ENCODE measurements at regions not wholly inside any gene's neighbourhood (a gene's known extent, or its start where the extent isn't known, plus 50 kb on each side); places are given as distances from the start of the nearest gene placed in this dataset.
"Not testable (repeated sequence)": the region's sequence is repeated elsewhere in the genome, so short reads cannot be mapped to it uniquely, and the experiment has no call there.

DNA sequence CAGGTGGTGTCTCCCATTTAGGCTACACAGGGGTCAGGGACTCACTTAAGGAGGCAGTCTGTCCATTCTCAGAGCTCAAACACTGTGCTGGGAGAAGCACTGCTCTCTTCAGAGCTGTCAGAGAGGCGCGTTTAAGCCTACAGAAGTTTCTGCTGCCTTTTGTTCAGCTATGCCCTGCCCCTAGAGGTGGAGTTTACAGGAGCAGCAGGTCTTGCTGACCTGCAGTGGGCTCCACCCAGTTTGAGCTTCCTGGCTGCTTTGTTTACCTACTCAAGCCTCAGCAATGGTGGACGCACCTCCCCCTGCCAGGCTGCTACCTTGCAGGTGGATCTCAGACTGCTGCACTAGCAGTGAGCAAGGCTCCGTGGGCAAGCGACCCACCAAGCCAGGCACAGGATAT lies 260.1 kb downstream of the MEF2C start:
- H3K36me3 ChIP-seq (ENCODE audit: control insufficient read depth in 2 of 4, insufficient read depth in 4 of 4, low read length in 3 of 4); FAIRE-seq; H3K79me2 ChIP-seq (ENCODE audit: control insufficient read depth in 1 of 2, insufficient read depth in 2 of 2, low read length in 2 of 2); H3K9ac ChIP-seq (replicated peaks in 1 of 4; ENCODE audit: extremely low read depth in 1 of 4, low read depth in 3 of 4, low read length in 3 of 4); POLR2A ChIA-PET (ENCODE audit: partially characterized antibody); H3K4me3 ChIP-seq (ENCODE audit: extremely low read depth in 1 of 4, insufficient read depth in 2 of 4, low read depth in 3 of 4, low read length in 4 of 4); H2BK120ac ChIP-seq (replicated peaks; ENCODE audit: low read depth, low read length); H2AFZ ChIP-seq (ENCODE audit: low read length); H2BK15ac ChIP-seq (ENCODE audit: low read length); H3K56ac ChIP-seq (replicated peaks; ENCODE audit: insufficient read length, low read depth, low read length); H3K4me2 ChIP-seq (ENCODE audit: insufficient read depth in 1 of 2, low read depth in 2 of 2, low read length in 2 of 2); H2AK5ac ChIP-seq (ENCODE audit: low read depth, low read length); DNase-seq (ENCODE audit: low read depth in 1 of 2, low spot score in 2 of 2); H3K27ac ChIP-seq (ENCODE audit: low read depth, low read length); H4K8ac ChIP-seq (ENCODE audit: extremely low read depth, insufficient read depth, low read length); H4K5ac ChIP-seq (ENCODE audit: insufficient read length, low read depth, low read length); H3K79me1 ChIP-seq (ENCODE audit: low read depth, low read length); H3K23ac ChIP-seq (ENCODE audit: insufficient read length); H2BK5ac ChIP-seq (ENCODE audit: low read depth, low read length); H3K23me2 ChIP-seq (ENCODE audit: low read depth, low read length); H3K14ac ChIP-seq (ENCODE audit: insufficient read length); H3K18ac ChIP-seq (ENCODE audit: extremely low read depth, low read length); H4K91ac ChIP-seq (replicated peaks; ENCODE audit: insufficient read length, low read length); H3K27me3 ChIP-seq (replicated peaks in 1 of 4; ENCODE audit: control insufficient read depth in 3 of 4, extremely low read depth in 1 of 4, insufficient read depth in 3 of 4, low read length in 3 of 4); H3K4ac ChIP-seq (replicated peaks; ENCODE audit: insufficient read length, low read depth, low read length); H2BK12ac ChIP-seq (ENCODE audit: low read depth, low read length); H2BK20ac ChIP-seq (ENCODE audit: low read length); H3K4me1 ChIP-seq (replicated peaks in 1 of 4; ENCODE audit: control insufficient read depth in 3 of 4, insufficient read depth in 4 of 4, low read length in 3 of 4); H4K20me1 ChIP-seq (replicated peaks in 1 of 2; ENCODE audit: control insufficient read depth in 1 of 2, insufficient read depth in 2 of 2, low read length in 2 of 2): not testable (repeated sequence)
- peaks cover 9 to 13% of the 10 kb centered on the region in 2 experiments for H3K9me3 ChIP-seq (ENCODE audit: insufficient read depth in 2 of 2, low read depth in 1 of 2, low read length in 1 of 2)
- CTCF ChIA-PET (ENCODE audit: partially characterized antibody): interaction anchor here (1.1 to 2.1 kb wide), 3 partner anchors 20 to 38 kb away, joined by 3 to 5 read pairs (median 3); no protein-coding TSS in a partner anchor
- 88% methylated on average over 5 of the region's 5 CpGs; no CpG with 5 or more reads in 1 of the 2 experiments for WGBS, 2 experiments (ENCODE audit: extremely low coverage in 1 of 2, insufficient coverage in 1 of 2, insufficient read length in 1 of 2, insufficient replicate concordance in 2 of 2, low coverage in 1 of 2, low lambda C conversion rate in 2 of 2, missing lambda C conversion rate in 1 of 2)

DNA sequence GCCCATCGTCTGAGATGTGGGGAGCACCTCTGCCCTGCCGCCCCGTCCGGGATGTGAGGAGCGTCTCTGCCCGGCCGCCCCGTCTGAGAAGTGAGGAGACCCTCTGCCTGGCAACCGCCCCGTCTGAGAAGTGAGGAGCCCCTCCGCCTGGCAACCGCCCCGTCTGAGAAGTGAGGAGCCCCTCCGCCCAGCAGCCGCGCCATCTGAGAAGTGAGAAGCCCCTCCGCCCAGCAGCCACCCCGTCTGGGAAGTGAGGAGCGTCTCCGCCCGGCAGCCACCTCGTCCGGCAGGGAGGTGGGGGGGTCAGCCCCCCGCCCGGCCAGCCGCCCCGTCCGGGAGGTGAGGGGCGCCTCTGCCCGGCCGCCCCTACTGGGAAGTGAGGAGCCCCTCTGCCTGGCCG lies 267.2 kb downstream of the MEF2C start:
- H2BK20ac ChIP-seq (ENCODE audit: low read length); H4K8ac ChIP-seq (ENCODE audit: extremely low read depth, insufficient read depth, low read length); CTCF ChIA-PET (ENCODE audit: partially characterized antibody); H4K91ac ChIP-seq (replicated peaks; ENCODE audit: insufficient read length, low read length); H3K23me2 ChIP-seq (ENCODE audit: low read depth, low read length); H3K23ac ChIP-seq (ENCODE audit: insufficient read length); H3K56ac ChIP-seq (replicated peaks; ENCODE audit: insufficient read length, low read depth, low read length); H3K18ac ChIP-seq (ENCODE audit: extremely low read depth, low read length); H4K20me1 ChIP-seq (replicated peaks in 1 of 2; ENCODE audit: control insufficient read depth in 1 of 2, insufficient read depth in 2 of 2, low read length in 2 of 2); H3K4ac ChIP-seq (replicated peaks; ENCODE audit: insufficient read length, low read depth, low read length); H3K9me3 ChIP-seq (ENCODE audit: insufficient read depth in 2 of 2, low read depth in 1 of 2, low read length in 1 of 2); H3K14ac ChIP-seq (ENCODE audit: insufficient read length); H3K36me3 ChIP-seq (ENCODE audit: control insufficient read depth in 2 of 4, insufficient read depth in 4 of 4, low read length in 3 of 4); H2BK120ac ChIP-seq (replicated peaks; ENCODE audit: low read depth, low read length); H3K9ac ChIP-seq (replicated peaks in 1 of 4; ENCODE audit: extremely low read depth in 1 of 4, low read depth in 3 of 4, low read length in 3 of 4); FAIRE-seq; H2BK15ac ChIP-seq (ENCODE audit: low read length); DNase-seq (ENCODE audit: low read depth in 1 of 2, low spot score in 2 of 2); H3K27ac ChIP-seq (ENCODE audit: low read depth, low read length); H3K4me2 ChIP-seq (ENCODE audit: insufficient read depth in 1 of 2, low read depth in 2 of 2, low read length in 2 of 2); H3K79me1 ChIP-seq (ENCODE audit: low read depth, low read length); H2AK5ac ChIP-seq (ENCODE audit: low read depth, low read length); POLR2A ChIA-PET (ENCODE audit: partially characterized antibody); H3K4me3 ChIP-seq (ENCODE audit: extremely low read depth in 1 of 4, insufficient read depth in 2 of 4, low read depth in 3 of 4, low read length in 4 of 4); H2BK5ac ChIP-seq (ENCODE audit: low read depth, low read length); H3K27me3 ChIP-seq (replicated peaks in 1 of 4; ENCODE audit: control insufficient read depth in 3 of 4, extremely low read depth in 1 of 4, insufficient read depth in 3 of 4, low read length in 3 of 4); H2BK12ac ChIP-seq (ENCODE audit: low read depth, low read length); H2AFZ ChIP-seq (ENCODE audit: low read length); H4K5ac ChIP-seq (ENCODE audit: insufficient read length, low read depth, low read length); H3K4me1 ChIP-seq (replicated peaks in 1 of 4; ENCODE audit: control insufficient read depth in 3 of 4, insufficient read depth in 4 of 4, low read length in 3 of 4); H3K79me2 ChIP-seq (ENCODE audit: control insufficient read depth in 1 of 2, insufficient read depth in 2 of 2, low read length in 2 of 2): not testable (repeated sequence)
- WGBS, 2 experiments (ENCODE audit: extremely low coverage in 1 of 2, insufficient coverage in 1 of 2, insufficient read length in 1 of 2, insufficient replicate concordance in 2 of 2, low coverage in 1 of 2, low lambda C conversion rate in 2 of 2, missing lambda C conversion rate in 1 of 2): no CpG with 5 or more reads among the region's 32 CpGs
